ENCODE measurements at regions not wholly inside any gene's neighbourhood (a gene's known extent, or its start where the extent isn't known, plus 50 kb on each side); places are given as distances from the start of the nearest gene placed in this dataset.
A peak's percentile ranks its signal among the peaks of the same experiment; 100 is the strongest.

GRCh38 chr1:213324859-213325258 lies 273.8 kb downstream of the RPS6KC1 start:
- H3K9me3 ChIP-seq = no peaks in the 10 kb centered on the region
- H3K4me1 ChIP-seq = peaks cover 0 to 5% of the 10 kb centered on the region in 2 donors
- H3K27ac ChIP-seq = no peak overlapping the region
- no peak for DNase-seq (ENCODE audit: low spot score)
- H3K36me3 ChIP-seq = no peaks in the 10 kb centered on the region
- no peaks in the 10 kb centered on the region for H3K27me3 ChIP-seq
- no peak for TF ChIP-seq CTCF (IDR thresholded peaks at IDR 0.05)
- no peak overlapping the region for H3K4me3 ChIP-seq

GRCh38 chr1:213325482-213325881 lies 274.4 kb downstream of the RPS6KC1 start:
- Histone ChIP-seq H3K36me3 (no peaks in the 10 kb centered on the region), H3K4me1 (peaks cover 0 to 5% of the 10 kb centered on the region in 2 donors), H3K27ac (no peak overlapping the region), H3K4me3 (no peak overlapping the region), H3K27me3 (no peaks in the 10 kb centered on the region), H3K9me3 (no peaks in the 10 kb centered on the region)
- no peak for TF ChIP-seq CTCF (IDR thresholded peaks at IDR 0.05)
- no peak for DNase-seq (ENCODE audit: low spot score)

- TF ChIP-seq CTCF (IDR thresholded peaks at IDR 0.05) = no peak
- Histone ChIP-seq H3K27me3 (no peaks in the 10 kb centered on the region), H3K4me1 (peaks cover 0 to 5% of the 10 kb centered on the region in 2 donors), H3K27ac (no peak overlapping the region), H3K4me3 (no peak overlapping the region), H3K9me3 (no peaks in the 10 kb centered on the region), H3K36me3 (no peaks in the 10 kb centered on the region)
- no peak for DNase-seq (ENCODE audit: low spot score)
Measured at GRCh38 chr1:213326281-213327016, 275.4 kb downstream of the RPS6KC1 start.

- TF ChIP-seq CTCF (IDR thresholded peaks at IDR 0.05) = no peak
- Histone ChIP-seq H3K27me3 (no peaks in the 10 kb centered on the region), H3K4me1 (peaks cover 0 to 5% of the 10 kb centered on the region in 2 donors), H3K27ac (no peak overlapping the region), H3K4me3 (no peak overlapping the region), H3K9me3 (no peaks in the 10 kb centered on the region), H3K36me3 (no peaks in the 10 kb centered on the region)
- DNase-seq (ENCODE audit: low spot score) = peak; percentile 61
Measured at GRCh38 chr1:213327017-213327667, 276.1 kb downstream of the RPS6KC1 start.

GRCh38 chr1:213329406-213330008 lies 278.5 kb downstream of the RPS6KC1 start:
- H3K4me3 ChIP-seq = no peak overlapping the region
- H3K36me3 ChIP-seq = no peaks in the 10 kb centered on the region
- H3K27me3 ChIP-seq = no peaks in the 10 kb centered on the region
- peaks cover 0 to 5% of the 10 kb centered on the region in 2 donors for H3K4me1 ChIP-seq
- TF ChIP-seq CTCF (IDR thresholded peaks at IDR 0.05) = no peak
- DNase-seq (ENCODE audit: low spot score) = no peak
- H3K9me3 ChIP-seq = no peaks in the 10 kb centered on the region
- H3K27ac ChIP-seq = no peak overlapping the region
